Keratinocyte (primary cell): ENCODE measurements at regions not wholly inside any gene's neighbourhood (a gene's known extent, or its start where the extent isn't known, plus 50 kb on each side); places are given as distances from the start of the nearest gene placed in this dataset.

Experiments
- DNase-seq: peaks from one replicate; pipeline ENCODE4 v3.0.0-alpha.2; 2011; ENCODE audit warnings: low read depth, missing footprints, low spot score
- FAIRE-seq: peaks from 2 replicates; lab custom pipeline; 2011; peaks lifted over from hg19 to GRCh38; lab: Jason Lieb, UNC
- H2AFZ ChIP-seq: 2 replicates; pipeline ENCODE4 v1.6.0; 2012; ENCODE audit warnings: low read length, control low read depth, inconsistent platforms; ENCODE audit not compliant: control insufficient read depth
- H3K27ac ChIP-seq: 2 replicates; pipeline ENCODE4 v1.5.1; 2011; ENCODE audit warnings: low read length; ENCODE audit not compliant: control insufficient read depth, insufficient read depth
- H3K27me3 ChIP-seq: 3 replicates; pipeline ENCODE4 v1.6.0; 2011; ENCODE audit warnings: low read length; ENCODE audit not compliant: control insufficient read depth, insufficient read depth; ENCODE audit errors: extremely low read depth
- H3K36me3 ChIP-seq, 2 experiments: 2 replicates in 1 of 2; 3 replicates in 1 of 2; pipeline ENCODE4 v1.5.1; 2011; ENCODE audit warnings: low read length in 2 of 2, mild to moderate bottlenecking in 1 of 2; ENCODE audit not compliant: control insufficient read depth in 2 of 2, insufficient read depth in 2 of 2; ENCODE audit errors: extremely low read depth in 1 of 2
- H3K4me1 ChIP-seq: 3 replicates; pipeline ENCODE4 v1.5.1; 2011; ENCODE audit warnings: low read length; ENCODE audit not compliant: control insufficient read depth, insufficient read depth; ENCODE audit errors: extremely low read depth
- H3K4me2 ChIP-seq: 3 replicates; pipeline ENCODE4 v1.6.0; 2011; ENCODE audit warnings: low read depth, low read length; ENCODE audit not compliant: control insufficient read depth, insufficient read depth; ENCODE audit errors: extremely low read depth
- H3K4me3 ChIP-seq, 3 experiments: fragments of 200-600 bp in 1 of 3; sonication (generic) in 1 of 3; 2 replicates in 2 of 3; 3 replicates in 1 of 3; pipeline ENCODE4 v1.5.1; 2011 to 2016; ENCODE audit warnings: low read length in 3 of 3, mild to moderate bottlenecking in 3 of 3, control low read depth in 2 of 3, inconsistent platforms in 1 of 3, low read depth in 1 of 3, mixed read lengths in 1 of 3, mixed run types in 1 of 3, moderate library complexity in 1 of 3; ENCODE audit not compliant: control insufficient read depth in 2 of 3, insufficient read depth in 2 of 3; ENCODE audit errors: extremely low read depth in 1 of 3
- H3K79me2 ChIP-seq: 2 replicates; pipeline ENCODE4 v1.6.0; 2012; ENCODE audit warnings: low read length; ENCODE audit not compliant: control insufficient read depth, insufficient read depth
- H3K9ac ChIP-seq: 3 replicates; pipeline ENCODE4 v1.6.0; 2011; ENCODE audit warnings: low read length; ENCODE audit not compliant: control insufficient read depth, insufficient read depth; ENCODE audit errors: extremely low read depth
- H3K9me1 ChIP-seq: 3 replicates; pipeline ENCODE4 v1.6.0; 2011; ENCODE audit warnings: low read length; ENCODE audit not compliant: control insufficient read depth, insufficient read depth; ENCODE audit errors: extremely low read depth
- H3K9me3 ChIP-seq: 2 replicates; pipeline ENCODE4 v1.5.1; 2012; ENCODE audit warnings: low read depth, low read length; ENCODE audit not compliant: control insufficient read depth
- H4K20me1 ChIP-seq: 3 replicates; pipeline ENCODE4 v1.6.0; 2011; ENCODE audit warnings: low read length; ENCODE audit not compliant: control insufficient read depth, insufficient read depth; ENCODE audit errors: extremely low read depth
- CTCF ChIP-seq, 3 experiments: IDR thresholded peaks in 1 of 3; conservative IDR thresholded peaks in 1 of 3; optimal IDR thresholded peaks in 1 of 3; 2 replicates in 2 of 3; 3 replicates in 1 of 3; pipeline versions ENCODE3 to v1.5.1; 2011; ENCODE audit warnings: low read length in 3 of 3, mild to moderate bottlenecking in 3 of 3, moderate library complexity in 2 of 3, control low read depth in 1 of 3, inconsistent platforms in 1 of 3; ENCODE audit not compliant: insufficient read depth in 2 of 3; ENCODE audit errors: extremely low read depth in 1 of 3
- EZH2 ChIP-seq: IDR thresholded peaks from one replicate; pipeline ENCODE4 v1.6.1; 2012; ENCODE audit warnings: inconsistent platforms, mild to moderate bottlenecking, low read length, moderate library complexity
- dilution Hi-C: fragments of 300-500 bp; cut with MboI; formaldehyde crosslinking; loops from one replicate; pipeline ENCODE4 v1.7.0; 2020; ENCODE audit warnings: low sequenced_read_pairs; ENCODE audit not compliant: extremely low pct_ligation_motif_present

GRCh38 chr7:105002-105401 lies 87.4 kb upstream of the FAM20C start:
- dilution Hi-C loops = no loop called here
- no peaks in the 10 kb centered on the region for H3K9me1 ChIP-seq

GRCh38 chr7:106356-106755 lies 86.0 kb upstream of the FAM20C start:
- Histone ChIP-seq H3K79me2 (no peaks in the 10 kb centered on the region), H3K9me1 (no peaks in the 10 kb centered on the region), H3K4me1 (peaks cover 8% of the 10 kb centered on the region), H3K27me3 (peaks cover 14% of the 10 kb centered on the region), H2AFZ (no peak overlapping the region), H3K9me3 (no peaks in the 10 kb centered on the region), H3K36me3 (no peaks in the 10 kb centered on the region), H3K27ac (no peak overlapping the region), H3K4me3 (no peak overlapping the region), H4K20me1 (no peaks in the 10 kb centered on the region), H3K9ac (no peak overlapping the region), H3K4me2 (no peak overlapping the region)
- no peak for TF ChIP-seq EZH2
- no peak for TF ChIP-seq CTCF (optimal IDR thresholded peaks at IDR 0.05 in 1 of 3, IDR thresholded peaks at IDR 0.05 in 1 of 3, conservative IDR thresholded peaks at IDR 0.05 in 1 of 3; ENCODE audit: extremely low read depth in 1 of 3, insufficient read depth in 2 of 3, low read length in 3 of 3)
- DNase-seq = no peak
- no peak for FAIRE-seq
- dilution Hi-C loops = no loop called here

More at GRCh38 chr7:105002-105401, 87.4 kb upstream of the FAM20C start:
- no peaks in the 10 kb centered on the region for H3K36me3 ChIP-seq
- peaks cover 11% of the 10 kb centered on the region for H3K27me3 ChIP-seq
- DNase-seq (no peak), FAIRE-seq (no peak)
- H3K79me2 ChIP-seq = no peaks in the 10 kb centered on the region
- no peak for TF ChIP-seq EZH2
- TF ChIP-seq CTCF (optimal IDR thresholded peaks at IDR 0.05 in 1 of 3, IDR thresholded peaks at IDR 0.05 in 1 of 3, conservative IDR thresholded peaks at IDR 0.05 in 1 of 3; ENCODE audit: extremely low read depth in 1 of 3, insufficient read depth in 2 of 3, low read length in 3 of 3) = no peak
- no peak overlapping the region for H3K4me3 ChIP-seq
- no peak overlapping the region for H2AFZ ChIP-seq
- H3K27ac ChIP-seq = no peak overlapping the region
- no peaks in the 10 kb centered on the region for H3K9me3 ChIP-seq
- H3K9ac ChIP-seq = no peak overlapping the region
- H3K4me1 ChIP-seq = peaks cover 21% of the 10 kb centered on the region
- no peak overlapping the region for H3K4me2 ChIP-seq
- no peaks in the 10 kb centered on the region for H4K20me1 ChIP-seq
